Psoas muscle (tissue), 7 donors: ENCODE measurements at regions not wholly inside any gene's neighbourhood (a gene's known extent, or its start where the extent isn't known, plus 50 kb on each side); places are given as distances from the start of the nearest gene placed in this dataset.

Experiments
- ATAC-seq, 4 donors: fragments of 200-7000 bp; cut with Tn5 transposase; one replicate each; pipeline ENCODE4 v1.9.1; 2020; ENCODE audit warnings: moderate library complexity in 3 of 4, mild to moderate bottlenecking in 2 of 4
- DNase-seq, 2 donors: peaks; one replicate each; pipeline ENCODE4 v3.0.0-alpha.2; 2020
- H3K27ac ChIP-seq: fragments of 200-600 bp; one replicate; pipeline ENCODE4 v1.8.0; 2022
- H3K27me3 ChIP-seq, 3 donors: fragments of 200-600 bp in 1 of 3; one replicate each; pipeline versions ENCODE4 v1.6.1 to v1.8.0; 2013 to 2022; ENCODE audit warnings: low read length in 2 of 3, mild to moderate bottlenecking in 2 of 3, moderate library complexity in 1 of 3; ENCODE audit not compliant: insufficient read depth in 3 of 3
- H3K36me3 ChIP-seq, 2 donors: fragments of 200-600 bp in 1 of 2; one replicate each; pipeline versions ENCODE4 v1.6.1 to v1.8.0; 2013 to 2022; ENCODE audit warnings: low read depth in 1 of 2, mild to moderate bottlenecking in 1 of 2, moderate library complexity in 1 of 2; ENCODE audit not compliant: insufficient read depth in 1 of 2
- H3K4me1 ChIP-seq: fragments of 200-600 bp; one replicate; pipeline ENCODE4 v1.8.0; 2022
- H3K4me3 ChIP-seq: fragments of 200-600 bp; one replicate; pipeline ENCODE4 v1.8.0; 2022; ENCODE audit warnings: mild to moderate bottlenecking
- H3K9me3 ChIP-seq: fragments of 200-600 bp; one replicate; pipeline ENCODE4 v1.8.0; 2022
- CTCF ChIP-seq: fragments of 200-600 bp; IDR thresholded peaks from one replicate; pipeline ENCODE4 v1.8.0; 2022; ENCODE audit warnings: antibody characterized with exemption
- WGBS, 3 donors: extraction: QIAGEN DNeasy Blood & Tissue Kit; methylation state at CpG; one replicate each; pipeline versions ENCODE4 v1.1.6 to v1.1.7; 2013; 5-methylcytosine and 5-hydroxymethylcytosine counted together
- intact Hi-C, 2 donors: fragments of 100-400 bp; cut with DNase I; formaldehyde crosslinking; loops; one replicate each; pipeline versions ENCODE4 v1.11.0 to v1.14.2; 2022
- donor health status: healthy with polysubstance abuse.
- donor health status: DM: no; HTN: no; CAD: no; lungs with moderate emphysema.
- donor health status: Bipolar disorder and iron deficiency.
- donor health status: healthy.
- donor health status: DM: yes; HTN: yes; CAD: no.
- donor health status: DM: no; HTN: no; CAD: no.
- donor health status: DM: yes; HTN: yes; CAD: no.

- intact Hi-C loops = loop anchor here (5.0 kb wide), 2 partner anchors 74 to 101 kb away; no protein-coding TSS in a partner anchor
- no peaks in the 10 kb centered on the region for H3K36me3 ChIP-seq
- peak overlapping the region; percentile 2 for H3K27ac ChIP-seq
- WGBS, 3 donors = 1 to 2% (median 1%) methylated on average over 33 to 92 of the region's 92 CpGs
- H3K27me3 ChIP-seq = no peaks in the 10 kb centered on the region
- ATAC-seq (peak; percentile 33 to 63 (median 60)), DNase-seq (peak; percentile 56 to 69)
- H3K4me3 ChIP-seq = peak overlapping the region; percentile 78
- TF ChIP-seq CTCF = peak; percentile 16
- no peaks in the 10 kb centered on the region for H3K4me1 ChIP-seq
- H3K9me3 ChIP-seq = no peaks in the 10 kb centered on the region
These were observed 80.3 kb upstream of the CCDC28A start for GRCh38 chr6:138692978-138693909.

- TF ChIP-seq CTCF = no peak
- ATAC-seq = no peak
- no peaks in the 10 kb centered on the region for H3K27me3 ChIP-seq
- no peaks in the 10 kb centered on the region for H3K36me3 ChIP-seq
- H3K4me1 ChIP-seq = no peaks in the 10 kb centered on the region
- WGBS, 3 donors = 88 to 90% (median 90%) methylated on average over 4 of the region's 4 CpGs
- H3K9me3 ChIP-seq = no peaks in the 10 kb centered on the region
- intact Hi-C loops = no loop called here
- no peak for DNase-seq
- H3K27ac ChIP-seq = no peak overlapping the region
- no peak overlapping the region for H3K4me3 ChIP-seq
These were observed 78.4 kb upstream of the CCDC28A start for GRCh38 chr6:138695193-138695592.

GRCh38 chr6:138714493-138714892 lies 59.1 kb upstream of the CCDC28A start:
- no peak for ATAC-seq
- no peak for TF ChIP-seq CTCF
- intact Hi-C loops = no loop called here

GRCh38 chr6:138716013-138716412 lies 57.6 kb upstream of the CCDC28A start:
- H3K9me3 ChIP-seq = no peaks in the 10 kb centered on the region
- H3K36me3 ChIP-seq = no peaks in the 10 kb centered on the region
- intact Hi-C loops = no loop called here
- no peaks in the 10 kb centered on the region for H3K27me3 ChIP-seq
- no peaks in the 10 kb centered on the region for H3K4me1 ChIP-seq
- DNase-seq = no peak
- H3K4me3 ChIP-seq = no peak overlapping the region
- 88% methylated on average over 1 of the region's 1 CpG for WGBS, 3 donors
- no peak for TF ChIP-seq CTCF
- no peak for ATAC-seq
- H3K27ac ChIP-seq = no peak overlapping the region

More at GRCh38 chr6:138714493-138714892, 59.1 kb upstream of the CCDC28A start:
- H3K27ac ChIP-seq = no peak overlapping the region
- no peaks in the 10 kb centered on the region for H3K27me3 ChIP-seq
- no peak for DNase-seq
- H3K4me3 ChIP-seq = no peak overlapping the region
- H3K36me3 ChIP-seq = no peaks in the 10 kb centered on the region
- H3K9me3 ChIP-seq = no peaks in the 10 kb centered on the region
- H3K4me1 ChIP-seq = no peaks in the 10 kb centered on the region
